PC-9 (cell line): ENCODE measurements at regions not wholly inside any gene's neighbourhood (a gene's known extent, or its start where the extent isn't known, plus 50 kb on each side); places are given as distances from the start of the nearest gene placed in this dataset.

Source experiments
- BruUV-seq: library from RNA; stranded (reverse); fragments of 400-500 nt; replicated peaks from 2 replicates; lab custom pipeline; 2021; lab: Mats Ljungman, UMichigan
- CTCF ChIA-PET: fragments of 300-600 bp; sonication (Branson Sonifier 250); formaldehyde crosslinking; loops from one replicate; lab custom pipeline; 2022; ENCODE audit warnings: antibody characterized with exemption; lab: Charles Lee
- POLR2A ChIA-PET: fragments of 300-600 bp; sonication (Branson Sonifier 250); formaldehyde crosslinking; loops from one replicate; lab custom pipeline; 2022; ENCODE audit warnings: antibody characterized with exemption; ENCODE audit not compliant: unreplicated experiment; lab: Charles Lee
- DNase-seq, 2 experiments: peaks; one replicate each; pipeline versions ENCODE4 v3.0.0 to v3.0.0-alpha.2; 2015 to 2022; ENCODE audit warnings: mixed read lengths in 1 of 2
- H2AFZ ChIP-seq: fragments of 200-600 bp; sonication (generic); 2 replicates; pipeline ENCODE4 v1.8.1; 2017; ENCODE audit warnings: antibody characterized with exemption
- H3F3A ChIP-seq: fragments of 200-600 bp; sonication (generic); 2 replicates; pipeline ENCODE4 v1.8.1; 2017; ENCODE audit warnings: antibody characterized with exemption, mild to moderate bottlenecking, low read depth; ENCODE audit not compliant: insufficient read depth
- H3K27ac ChIP-seq: fragments of 200-600 bp; sonication (generic); 2 replicates; pipeline ENCODE4 v1.6.1; 2016; ENCODE audit warnings: mixed run types
- H3K27me3 ChIP-seq: fragments of 200-600 bp; sonication (generic); 2 replicates; pipeline ENCODE4 v1.6.1; 2016; ENCODE audit warnings: low read depth, mixed run types; ENCODE audit not compliant: insufficient read depth
- H3K36me3 ChIP-seq: fragments of 200-600 bp; sonication (generic); 2 replicates; pipeline ENCODE4 v1.6.1; 2016; ENCODE audit warnings: low read depth, mixed run types
- H3K4me1 ChIP-seq: fragments of 200-600 bp; sonication (generic); replicated peaks from 2 replicates; pipeline ENCODE4 v1.6.1; 2016; ENCODE audit warnings: mixed run types; ENCODE audit not compliant: insufficient read depth
- H3K4me2 ChIP-seq: fragments of 200-600 bp; sonication (generic); 2 replicates; pipeline ENCODE4 v1.6.1; 2017; ENCODE audit warnings: mixed run types
- H3K4me3 ChIP-seq: fragments of 200-600 bp; sonication (generic); 2 replicates; pipeline ENCODE4 v1.6.1; 2016; ENCODE audit warnings: mixed run types
- H3K79me2 ChIP-seq: fragments of 200-600 bp; sonication (generic); 2 replicates; pipeline ENCODE4 v1.6.1; 2017; ENCODE audit warnings: low read depth, mixed run types
- H3K9me2 ChIP-seq: fragments of 200-600 bp; sonication (generic); 2 replicates; pipeline ENCODE4 v1.8.1; 2017; ENCODE audit warnings: mild to moderate bottlenecking; ENCODE audit not compliant: insufficient read depth
- H3K9me3 ChIP-seq: fragments of 200-600 bp; sonication (generic); 2 replicates; pipeline ENCODE4 v1.8.1; 2016; ENCODE audit warnings: low read depth; ENCODE audit not compliant: insufficient read depth
- H4K20me1 ChIP-seq: fragments of 200-600 bp; sonication (generic); 2 replicates; pipeline ENCODE4 v1.8.1; 2017; ENCODE audit not compliant: insufficient read depth
- EZH2 ChIP-seq: fragments of 200-600 bp; sonication (generic); IDR thresholded peaks from 2 replicates; pipeline ENCODE4 v1.8.0; 2017; ENCODE audit warnings: antibody characterized with exemption, low read depth
- intact Hi-C: fragments of 100-400 bp; cut with micrococcal nuclease; formaldehyde crosslinking; loops from one replicate; pipeline ENCODE4 v1.10.0; 2022; ENCODE audit not compliant: unreplicated experiment
- TF ChIP-seq, protein P1 (sequence below): fragments of 200-600 bp; sonication (generic); conservative IDR thresholded peaks from 2 replicates; pipeline ENCODE4 v1.6.1; 2017; ENCODE audit warnings: mixed run types, antibody characterized with exemption, mild to moderate bottlenecking, moderate library complexity

DNA sequence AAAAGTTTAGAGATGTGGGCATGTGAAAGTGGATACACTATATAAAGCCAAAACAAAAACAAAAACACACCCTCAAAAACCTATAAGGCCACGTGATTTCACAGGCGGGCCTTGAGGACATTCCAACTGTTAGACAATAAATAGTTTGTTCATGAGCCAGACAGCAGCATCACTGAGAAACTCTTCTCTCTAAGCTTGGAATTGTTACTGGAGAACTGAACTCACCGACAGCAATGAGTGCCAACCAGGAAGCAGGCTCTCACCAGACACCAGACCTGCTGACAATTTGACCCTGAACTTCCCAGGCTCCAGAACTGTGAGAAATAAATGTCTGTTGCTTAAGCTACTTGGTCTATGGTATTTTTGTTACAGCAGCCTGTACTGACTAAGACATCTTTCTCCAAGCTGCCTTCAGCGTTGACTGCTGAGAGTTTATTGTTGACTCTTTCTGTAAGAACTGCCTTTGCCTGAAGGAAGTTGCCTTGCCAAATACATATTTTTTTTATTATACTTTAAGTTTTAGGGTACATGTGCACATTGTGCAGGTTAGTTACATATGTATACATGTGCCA, 107.5 kb downstream of the EPDR1 start:
- no peaks in the 10 kb centered on the region for H4K20me1 ChIP-seq
- H3K9me3 ChIP-seq = no peaks in the 10 kb centered on the region
- H3K4me2 ChIP-seq = no peak overlapping the region
- no peaks in the 10 kb centered on the region; the same call in 1 of the 2 replicates for H3K9me2 ChIP-seq
- H3K36me3 ChIP-seq = no peaks in the 10 kb centered on the region
- H3K4me1 ChIP-seq = no peaks in the 10 kb centered on the region; the same call in 1 of the 2 replicates
- intact Hi-C loops = no loop called here
- BruUV-seq = no TSS peak
- DNase-seq = no peak
- ChIA-PET POLR2A (no interaction called here), CTCF (no interaction called here)
- H3K79me2 ChIP-seq = no peaks in the 10 kb centered on the region
- no peaks in the 10 kb centered on the region; the same call in 1 of the 2 replicates for H3K27me3 ChIP-seq
- TF ChIP-seq, protein P1, sequence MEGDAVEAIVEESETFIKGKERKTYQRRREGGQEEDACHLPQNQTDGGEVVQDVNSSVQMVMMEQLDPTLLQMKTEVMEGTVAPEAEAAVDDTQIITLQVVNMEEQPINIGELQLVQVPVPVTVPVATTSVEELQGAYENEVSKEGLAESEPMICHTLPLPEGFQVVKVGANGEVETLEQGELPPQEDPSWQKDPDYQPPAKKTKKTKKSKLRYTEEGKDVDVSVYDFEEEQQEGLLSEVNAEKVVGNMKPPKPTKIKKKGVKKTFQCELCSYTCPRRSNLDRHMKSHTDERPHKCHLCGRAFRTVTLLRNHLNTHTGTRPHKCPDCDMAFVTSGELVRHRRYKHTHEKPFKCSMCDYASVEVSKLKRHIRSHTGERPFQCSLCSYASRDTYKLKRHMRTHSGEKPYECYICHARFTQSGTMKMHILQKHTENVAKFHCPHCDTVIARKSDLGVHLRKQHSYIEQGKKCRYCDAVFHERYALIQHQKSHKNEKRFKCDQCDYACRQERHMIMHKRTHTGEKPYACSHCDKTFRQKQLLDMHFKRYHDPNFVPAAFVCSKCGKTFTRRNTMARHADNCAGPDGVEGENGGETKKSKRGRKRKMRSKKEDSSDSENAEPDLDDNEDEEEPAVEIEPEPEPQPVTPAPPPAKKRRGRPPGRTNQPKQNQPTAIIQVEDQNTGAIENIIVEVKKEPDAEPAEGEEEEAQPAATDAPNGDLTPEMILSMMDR = no peak
- no peak for TF ChIP-seq EZH2
- H3F3A ChIP-seq = no peaks in the 10 kb centered on the region
- H3K27ac ChIP-seq = no peak overlapping the region
- H3K4me3 ChIP-seq = no peak overlapping the region
- no peak overlapping the region for H2AFZ ChIP-seq

DNA sequence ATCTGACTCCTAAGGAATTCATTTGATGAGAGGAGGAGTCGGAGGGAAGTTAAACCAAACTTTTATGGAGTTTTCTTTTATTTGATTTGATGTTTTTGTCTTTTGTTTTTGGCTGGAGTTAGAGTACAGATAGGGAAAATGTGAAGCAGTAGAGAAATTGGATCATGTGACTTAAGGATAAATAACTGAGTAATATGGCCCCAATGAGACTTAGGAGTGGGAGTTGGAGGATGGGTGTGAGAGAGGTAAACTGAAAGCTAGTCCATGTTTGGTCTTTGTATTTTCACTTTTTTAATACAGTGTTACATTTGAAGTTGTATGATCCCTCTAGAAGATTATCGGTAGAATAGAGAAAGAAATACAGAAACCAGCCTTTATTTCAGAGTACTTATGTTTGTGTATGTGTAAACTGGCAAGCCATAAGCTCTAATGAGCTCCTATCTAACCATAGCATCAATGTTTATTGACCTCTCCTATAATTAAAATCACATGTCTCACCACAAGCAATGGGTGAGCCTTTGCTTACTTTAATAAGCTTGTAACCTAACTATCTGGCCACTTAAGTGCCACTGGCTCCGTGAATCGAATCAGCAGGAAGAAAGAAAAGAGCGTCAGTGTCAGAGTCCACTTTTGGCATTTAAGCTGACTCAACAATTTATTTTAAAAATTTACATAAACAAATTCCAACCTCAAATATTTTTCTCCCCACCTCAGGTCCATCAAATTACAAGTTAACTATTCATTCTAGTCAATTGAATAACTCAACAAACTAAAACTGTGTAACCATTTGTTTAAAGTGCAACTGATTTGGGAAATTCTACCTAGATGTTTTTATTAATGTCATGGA, 113.8 kb downstream of the EPDR1 start:
- POLR2A ChIA-PET = interaction anchor here (0.5 kb wide), 1 partner anchor 875 kb away, joined by 4 read pairs; the partner anchor contains the start of gene VPS41
- Histone ChIP-seq H3K27me3 (no peaks in the 10 kb centered on the region; the same call in 1 of the 2 replicates), H4K20me1 (no peaks in the 10 kb centered on the region), H3K9me2 (no peaks in the 10 kb centered on the region; the same call in 1 of the 2 replicates), H3K4me3 (no peak overlapping the region), H3K4me2 (no peak overlapping the region), H3K27ac (no peak overlapping the region), H3F3A (no peaks in the 10 kb centered on the region), H3K4me1 (no peaks in the 10 kb centered on the region), H3K9me3 (0 out of 2 replicates have a peak, but pooled peaks cover 2% of the 10 kb centered on the region), H2AFZ (no peak overlapping the region; the same call in 1 of the 2 replicates), H3K36me3 (no peaks in the 10 kb centered on the region), H3K79me2 (no peaks in the 10 kb centered on the region)
- TF ChIP-seq EZH2 = no peak
- TF ChIP-seq, protein P1 = no peak
- CTCF ChIA-PET = no interaction called here
- BruUV-seq = no TSS peak
- no peak for DNase-seq
- intact Hi-C loops = no loop called here

GRCh38 chr7:38040831-38041230, 120.4 kb downstream of the EPDR1 start:
- no peaks in the 10 kb centered on the region for H3K79me2 ChIP-seq
- no peaks in the 10 kb centered on the region for H3K36me3 ChIP-seq
- H3K4me2 ChIP-seq = no peak overlapping the region
- no peaks in the 10 kb centered on the region for H3K27me3 ChIP-seq
- BruUV-seq = no TSS peak
- H2AFZ ChIP-seq = no peak overlapping the region
- no peak overlapping the region for H3K27ac ChIP-seq
- no peaks in the 10 kb centered on the region for H4K20me1 ChIP-seq
- no peaks in the 10 kb centered on the region for H3K9me3 ChIP-seq
- intact Hi-C loops = no loop called here
- no peak overlapping the region for H3K4me3 ChIP-seq
- ChIA-PET CTCF (no interaction called here), POLR2A (interaction anchor here (0.7 kb wide), 1 partner anchor 829 kb away, joined by 4 read pairs; no protein-coding TSS in a partner anchor)
- TF ChIP-seq, protein P1 = no peak
- no peak for TF ChIP-seq EZH2
- H3K4me1 ChIP-seq = no peaks in the 10 kb centered on the region
- no peaks in the 10 kb centered on the region for H3K9me2 ChIP-seq
- no peaks in the 10 kb centered on the region for H3F3A ChIP-seq
- no peak for DNase-seq
